Gastrocnemius medialis (tissue), 4 donors: ENCODE measurements at regions not wholly inside any gene's neighbourhood (a gene's known extent, or its start where the extent isn't known, plus 50 kb on each side); places are given as distances from the start of the nearest gene placed in this dataset.

Source experiments
- CTCF ChIP-seq, 5 experiments: fragments of 450-650 bp in 3 of 5; fragments of 200-600 bp in 2 of 5; sonication (generic) in 2 of 5; IDR thresholded peaks in 4 of 5; conservative IDR thresholded peaks in 1 of 5; 1 replicate in 4 of 5; 2 replicates in 1 of 5; pipeline ENCODE4 v1.5.1; 2016 to 2019; ENCODE audit warnings: antibody characterized with exemption in 5 of 5, mild to moderate bottlenecking in 3 of 5, moderate library complexity in 3 of 5
- POLR2A ChIP-seq, 2 donors: fragments of 450-650 bp; IDR thresholded peaks; one replicate each; pipeline ENCODE4 v1.6.1; 2017; ENCODE audit warnings: antibody characterized with exemption in 2 of 2, mild to moderate bottlenecking in 2 of 2, moderate library complexity in 2 of 2

DNA sequence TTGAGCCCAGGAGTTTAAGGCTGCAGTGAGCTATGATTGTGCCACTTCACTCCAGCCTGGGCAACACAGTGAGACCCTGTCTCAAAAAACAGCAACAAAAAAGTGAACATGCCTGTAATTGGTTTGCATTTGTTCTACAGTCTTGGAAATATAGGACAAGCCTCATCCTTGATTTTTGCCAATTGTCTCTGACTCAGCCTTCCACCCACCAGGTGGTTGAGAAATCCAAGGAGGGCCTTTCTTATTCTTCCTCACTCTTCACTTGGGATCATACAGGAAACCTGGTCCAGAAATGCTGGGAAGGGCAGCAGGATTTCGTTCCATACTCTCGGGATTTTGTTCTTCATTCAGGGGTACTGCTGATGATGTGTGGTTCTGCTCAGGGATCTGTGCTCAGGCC, 94.6 kb downstream of the CDC42EP3 start:
- TF ChIP-seq CTCF (IDR thresholded peaks at IDR 0.05 in 4 of 5, conservative IDR thresholded peaks at IDR 0.05 in 1 of 5) (no peak), POLR2A (IDR thresholded peaks at IDR 0.05) (no peak)
